Urinary bladder (tissue), 3 donors: ENCODE measurements at regions not wholly inside any gene's neighbourhood (a gene's known extent, or its start where the extent isn't known, plus 50 kb on each side); places are given as distances from the start of the nearest gene placed in this dataset.

Experiments used
- DNase-seq: peaks from one replicate; pipeline ENCODE4 v3.0.0-alpha.2; 2015; ENCODE audit errors: extremely low spot score
- H3K27ac ChIP-seq: one replicate; pipeline ENCODE4 v1.5.1; 2013; ENCODE audit warnings: low read depth, mild to moderate bottlenecking, moderate library complexity
- H3K36me3 ChIP-seq: one replicate; pipeline ENCODE4 v1.6.1; 2013; ENCODE audit warnings: mild to moderate bottlenecking, moderate library complexity; ENCODE audit not compliant: insufficient read depth
- H3K4me1 ChIP-seq: one replicate; pipeline ENCODE4 v1.6.1; 2013; ENCODE audit warnings: mild to moderate bottlenecking, moderate library complexity; ENCODE audit not compliant: insufficient read depth
- H3K4me3 ChIP-seq: one replicate; pipeline ENCODE4 v1.5.1; 2013; ENCODE audit warnings: low read depth, low read length
- WGBS: extraction: QIAGEN DNeasy Blood & Tissue Kit; methylation state at CpG from one replicate; pipeline ENCODE4 v1.1.7; 2013; 5-methylcytosine and 5-hydroxymethylcytosine counted together
- donor health status: healthy with polysubstance abuse.
- donor health status: healthy.

DNA sequence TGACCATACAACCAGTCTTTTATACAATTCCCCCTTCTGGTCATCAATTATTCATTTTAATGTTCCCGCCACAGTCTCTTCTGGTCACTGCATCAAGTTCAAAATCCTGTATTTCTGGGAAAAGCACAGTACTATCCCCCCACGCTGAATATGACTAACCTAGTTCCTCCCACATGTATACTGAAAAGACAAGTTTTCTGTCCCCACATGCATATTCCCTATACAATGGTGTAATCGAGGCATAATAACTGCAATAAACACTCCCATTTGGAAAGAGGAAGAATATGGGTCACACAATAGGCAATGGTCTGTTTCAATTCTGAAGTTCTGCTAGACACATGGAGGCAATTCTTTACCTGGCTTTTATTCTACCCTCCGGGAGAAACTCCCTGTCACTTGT, 344.9 kb downstream of the EFNA5 start:
- no peak for DNase-seq
- no peaks in the 10 kb centered on the region for H3K36me3 ChIP-seq
- 96% methylated on average over 4 of the region's 4 CpGs for WGBS
- no peak overlapping the region for H3K27ac ChIP-seq
- H3K4me3 ChIP-seq: no peak overlapping the region
- H3K4me1 ChIP-seq: no peaks in the 10 kb centered on the region

DNA sequence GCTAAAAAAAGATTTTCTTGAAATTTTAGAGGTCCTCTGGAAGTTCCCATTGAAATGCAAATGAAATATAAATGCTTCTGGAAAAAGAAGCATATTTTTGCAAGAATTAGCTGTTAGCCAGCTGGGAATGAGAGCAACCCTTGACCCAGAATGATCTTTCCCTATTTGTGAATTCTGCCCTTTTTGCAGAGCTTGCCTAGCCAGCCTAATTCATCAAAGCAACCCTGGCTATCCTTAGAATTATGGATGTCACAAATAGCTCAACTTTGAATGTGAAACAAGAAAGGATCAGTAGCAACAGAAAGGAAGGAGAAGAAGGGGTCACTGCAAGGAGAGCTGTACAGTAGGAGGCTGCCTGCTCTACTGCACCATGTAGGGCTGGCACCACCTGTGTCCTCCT, 345.9 kb downstream of the EFNA5 start:
- no peak for DNase-seq
- no peaks in the 10 kb centered on the region for H3K4me1 ChIP-seq

DNA sequence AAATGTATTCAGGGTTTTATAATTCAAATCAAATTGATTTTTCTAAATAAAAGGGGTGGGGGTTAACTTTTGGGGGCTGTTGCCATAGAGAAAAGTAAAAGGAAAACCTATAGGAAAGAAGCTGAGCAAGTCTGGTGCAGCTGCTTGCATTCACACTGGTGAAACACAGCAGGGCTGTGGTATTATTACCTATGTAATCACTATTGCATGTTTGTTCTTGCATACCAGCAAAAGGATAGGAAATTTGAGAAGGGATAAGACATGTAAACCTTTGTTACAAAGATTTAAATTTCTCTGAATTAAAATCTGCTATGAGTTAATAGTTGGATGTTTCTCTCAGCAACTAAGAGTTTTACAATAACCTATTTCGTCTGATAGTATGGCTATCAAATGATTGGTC, 346.7 kb downstream of the EFNA5 start:
- Histone ChIP-seq H3K36me3 (no peaks in the 10 kb centered on the region), H3K4me1 (no peaks in the 10 kb centered on the region), H3K27ac (no peak overlapping the region), H3K4me3 (no peak overlapping the region)
- 92% methylated on average over 1 of the region's 1 CpG for WGBS
- DNase-seq: no peak

More for the DNA sequence above, 345.9 kb downstream of the EFNA5 start:
- H3K4me3 ChIP-seq: no peak overlapping the region
- H3K36me3 ChIP-seq: no peaks in the 10 kb centered on the region
- H3K27ac ChIP-seq: no peak overlapping the region

DNA sequence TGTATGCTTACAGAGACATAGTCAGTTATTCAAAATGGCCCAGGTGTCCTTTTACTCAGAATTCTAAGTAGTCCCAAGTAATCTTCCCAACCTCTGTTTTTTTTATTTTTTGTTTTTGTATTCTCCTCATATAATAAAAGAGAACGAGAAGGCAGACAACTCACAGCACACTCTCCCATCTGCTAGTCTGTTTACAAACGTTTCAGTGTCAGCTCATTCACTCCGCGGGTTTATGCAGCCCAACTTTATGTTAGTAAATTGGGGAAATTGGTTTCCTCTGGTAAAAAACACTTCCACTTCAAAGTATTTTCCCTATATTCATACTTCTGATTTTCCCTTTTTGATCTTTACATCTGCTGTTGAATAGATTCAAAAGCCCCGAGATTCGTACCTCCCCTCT, 347.2 kb downstream of the EFNA5 start:
- no peak overlapping the region for H3K4me3 ChIP-seq
- 82% methylated on average over 6 of the region's 6 CpGs for WGBS
- H3K27ac ChIP-seq: no peak overlapping the region
- DNase-seq: no peak
- H3K36me3 ChIP-seq: no peaks in the 10 kb centered on the region
- no peaks in the 10 kb centered on the region for H3K4me1 ChIP-seq

DNA sequence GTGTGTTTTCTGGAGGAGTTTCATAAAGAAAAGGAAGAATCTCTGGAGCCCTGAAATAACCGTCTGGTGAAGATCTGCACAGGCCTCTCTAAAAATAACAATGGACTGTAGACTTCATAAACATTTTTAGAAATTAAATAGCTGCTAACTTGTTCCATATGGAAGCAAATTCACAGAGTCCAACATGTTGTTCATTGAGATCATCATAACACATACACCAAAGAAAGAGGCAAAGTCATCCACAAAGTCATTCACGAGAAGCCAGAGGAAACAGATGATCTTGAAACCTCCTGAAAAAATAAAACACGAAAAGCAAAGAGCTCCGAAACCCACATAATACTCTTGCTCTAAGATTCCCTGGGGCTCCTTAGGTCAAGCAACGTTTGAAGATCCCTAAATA, 347.8 kb downstream of the EFNA5 start:
- 76% methylated on average over 5 of the region's 5 CpGs for WGBS
- Histone ChIP-seq H3K27ac (no peak overlapping the region), H3K36me3 (no peaks in the 10 kb centered on the region), H3K4me1 (no peaks in the 10 kb centered on the region), H3K4me3 (no peak overlapping the region)
- DNase-seq: no peak

DNA sequence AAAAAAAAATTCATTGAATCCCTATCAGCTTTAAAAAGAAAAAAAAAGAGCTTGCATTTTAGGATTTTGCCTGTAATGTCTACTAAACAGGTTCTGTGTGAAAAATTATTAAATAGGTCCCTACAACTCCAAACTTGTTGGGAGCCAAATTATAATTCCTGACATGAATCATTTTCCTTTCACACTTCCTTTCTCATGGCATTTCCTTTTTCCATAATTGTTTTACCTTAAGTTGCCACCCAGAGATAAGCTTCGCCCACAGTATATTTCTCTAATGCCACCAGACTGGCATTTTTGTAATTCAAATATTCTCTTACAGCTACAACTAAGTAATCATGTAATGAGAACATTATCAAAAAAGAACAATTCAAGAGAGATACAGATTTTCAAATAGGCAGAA, 348.8 kb downstream of the EFNA5 start:
- WGBS: 92% methylated on average over 1 of the region's 1 CpG
- no peaks in the 10 kb centered on the region for H3K36me3 ChIP-seq
- H3K4me3 ChIP-seq: no peak overlapping the region
- no peak for DNase-seq
- H3K4me1 ChIP-seq: no peaks in the 10 kb centered on the region
- H3K27ac ChIP-seq: no peak overlapping the region

DNA sequence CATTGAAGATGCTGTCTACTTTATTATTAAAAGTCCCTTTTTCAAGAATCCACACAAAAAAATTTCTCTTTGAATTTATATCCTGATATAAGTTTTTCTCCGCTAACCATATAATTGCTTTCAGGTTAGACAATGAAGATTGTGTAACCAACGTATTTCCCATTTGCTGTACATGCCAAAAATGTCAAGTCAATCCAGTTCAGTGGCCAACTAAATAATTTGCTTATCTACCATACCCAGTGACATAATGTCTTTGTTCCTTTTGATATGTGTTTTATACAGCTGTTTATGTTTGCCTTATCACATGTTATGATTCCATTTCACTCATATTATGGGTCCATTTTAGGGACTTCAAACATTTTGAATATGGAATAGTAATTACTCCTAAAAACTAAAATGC, 349.9 kb downstream of the EFNA5 start:
- no peaks in the 10 kb centered on the region for H3K36me3 ChIP-seq
- H3K4me1 ChIP-seq: no peaks in the 10 kb centered on the region
- WGBS: 80% methylated on average over 2 of the region's 2 CpGs
- H3K4me3 ChIP-seq: no peak overlapping the region
- DNase-seq: no peak
- H3K27ac ChIP-seq: no peak overlapping the region

DNA sequence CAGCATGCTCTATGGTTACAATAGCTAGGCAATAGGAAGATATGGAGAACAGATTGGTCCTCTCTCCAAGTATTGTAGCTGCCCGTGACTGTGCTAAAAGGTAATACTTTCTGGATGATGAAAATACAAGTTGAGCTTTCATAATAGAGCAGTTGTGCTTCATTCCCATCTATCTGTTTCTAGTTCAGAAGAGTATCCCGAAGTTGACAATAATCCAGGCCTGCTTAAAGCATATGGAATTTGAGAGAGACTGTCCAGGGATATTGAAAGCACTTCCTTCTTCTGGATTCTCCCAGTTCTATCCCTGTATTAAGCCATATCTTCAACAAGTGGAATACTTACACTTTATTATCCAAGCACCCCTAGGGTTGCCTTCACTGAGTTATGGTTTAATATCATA, 350.4 kb downstream of the EFNA5 start:
- H3K27ac ChIP-seq: no peak overlapping the region
- WGBS: 85% methylated on average over 2 of the region's 2 CpGs
- DNase-seq: no peak

DNA sequence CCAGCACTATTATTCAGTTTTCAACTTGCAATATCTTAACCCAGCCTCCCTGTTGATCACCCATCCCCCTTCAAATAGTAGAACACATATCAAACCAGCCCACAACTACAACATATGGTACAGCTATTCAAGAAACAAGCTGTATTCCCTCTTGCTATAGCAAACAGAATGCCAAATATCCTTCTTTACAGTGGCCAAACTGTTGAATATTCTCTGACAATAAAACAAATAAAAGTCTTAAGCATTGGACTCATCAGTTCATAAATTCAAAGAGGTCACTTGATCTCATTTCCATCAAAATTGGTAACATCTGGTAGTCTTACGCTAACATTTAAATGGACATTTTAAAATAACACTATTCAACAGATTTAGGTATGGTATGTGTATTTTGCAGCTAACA, 350.8 kb downstream of the EFNA5 start:
- no peak for DNase-seq
- Histone ChIP-seq H3K27ac (no peak overlapping the region), H3K36me3 (no peaks in the 10 kb centered on the region), H3K4me3 (no peak overlapping the region), H3K4me1 (no peaks in the 10 kb centered on the region)
- WGBS: 79% methylated on average over 1 of the region's 1 CpG

More for the DNA sequence above, 350.4 kb downstream of the EFNA5 start:
- Histone ChIP-seq H3K36me3 (no peaks in the 10 kb centered on the region), H3K4me1 (no peaks in the 10 kb centered on the region), H3K4me3 (no peak overlapping the region)

DNA sequence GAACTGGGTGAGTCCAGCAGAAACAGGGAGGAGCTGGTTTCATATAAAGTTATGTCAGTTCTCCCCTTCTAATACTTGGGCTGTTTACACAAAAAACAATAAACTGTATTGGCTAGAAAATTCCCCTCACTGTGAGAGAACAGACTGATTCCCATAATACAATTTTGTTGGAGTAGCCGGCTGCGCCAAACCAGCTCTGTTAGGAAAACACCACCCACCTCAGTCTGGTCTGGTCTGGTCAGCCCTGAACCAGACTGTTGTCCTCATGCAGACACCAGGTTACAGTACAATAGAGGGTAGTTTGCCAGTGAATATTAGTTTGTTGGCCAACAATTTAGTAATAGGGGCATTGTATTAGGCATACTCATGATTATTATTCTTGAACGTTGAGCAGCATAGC, 356.4 kb downstream of the EFNA5 start:
- Histone ChIP-seq H3K4me3 (no peak overlapping the region), H3K27ac (no peak overlapping the region), H3K36me3 (no peaks in the 10 kb centered on the region), H3K4me1 (no peaks in the 10 kb centered on the region)
- 64% methylated on average over 3 of the region's 3 CpGs for WGBS
- no peak for DNase-seq

DNA sequence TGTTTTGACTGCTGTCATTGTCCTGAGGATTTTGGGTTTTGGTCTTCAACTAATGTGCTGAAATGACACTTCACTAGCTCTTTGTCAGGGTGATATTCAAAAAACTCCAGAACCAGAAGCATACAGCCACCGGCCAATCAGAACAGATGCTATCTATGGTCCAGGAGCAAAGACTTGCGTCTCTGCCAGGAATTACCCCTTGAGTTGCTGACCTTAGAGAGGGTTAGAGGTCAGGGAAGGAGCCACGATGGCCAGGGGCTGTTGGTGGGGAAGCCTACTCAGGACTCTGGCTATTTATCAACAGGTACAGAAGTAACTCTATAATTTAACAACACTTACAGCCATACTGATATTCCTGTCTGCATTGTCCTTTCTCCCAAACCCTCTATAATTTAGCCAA, 356.8 kb downstream of the EFNA5 start:
- DNase-seq: no peak

DNA sequence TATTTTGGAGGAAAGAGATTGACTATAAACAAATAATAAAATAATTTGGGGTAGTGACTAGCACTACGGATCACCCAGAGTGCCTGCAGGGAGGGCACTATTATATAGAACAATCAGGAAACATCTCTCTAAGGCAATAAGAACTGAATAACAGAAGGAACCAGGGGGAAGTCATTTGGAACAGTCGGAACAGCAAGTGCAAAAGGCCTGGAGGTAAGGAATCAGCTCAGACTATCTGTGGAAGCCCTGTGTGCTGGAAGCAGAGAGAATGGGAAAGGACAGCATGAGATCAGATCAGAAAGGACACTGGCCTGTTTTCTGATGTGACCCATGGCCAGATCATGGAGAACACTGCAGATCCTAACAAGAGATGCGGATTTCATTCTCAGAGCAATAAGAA, 357.6 kb downstream of the EFNA5 start:
- WGBS: 95% methylated on average over 3 of the region's 3 CpGs
- no peak overlapping the region for H3K4me3 ChIP-seq
- H3K4me1 ChIP-seq: no peaks in the 10 kb centered on the region

More for the DNA sequence above, 356.8 kb downstream of the EFNA5 start:
- H3K27ac ChIP-seq: no peak overlapping the region
- no peaks in the 10 kb centered on the region for H3K4me1 ChIP-seq
- 59% methylated on average over 3 of the region's 3 CpGs for WGBS
- H3K36me3 ChIP-seq: no peaks in the 10 kb centered on the region
- H3K4me3 ChIP-seq: no peak overlapping the region

DNA sequence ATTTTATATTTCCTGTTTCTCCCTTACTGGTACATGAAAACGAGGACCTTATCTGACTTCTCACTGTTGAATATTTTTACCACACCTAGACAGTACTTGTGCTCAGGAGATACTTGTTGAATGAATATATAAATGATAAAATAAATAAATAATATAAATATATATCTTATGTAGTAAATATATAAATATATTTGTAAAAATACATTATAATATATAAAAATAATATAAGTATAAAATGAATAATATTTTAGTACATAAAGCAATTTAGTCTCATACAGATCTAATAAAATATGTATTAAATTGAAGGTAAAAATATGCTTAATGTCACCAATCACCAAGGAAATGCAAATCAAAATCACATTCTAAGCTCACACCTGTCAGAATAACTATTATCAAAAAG, 360.6 kb downstream of the EFNA5 start:
- Histone ChIP-seq H3K36me3 (no peaks in the 10 kb centered on the region), H3K27ac (no peak overlapping the region), H3K4me3 (no peak overlapping the region), H3K4me1 (no peaks in the 10 kb centered on the region)
- 58% methylated on average over 1 of the region's 1 CpG for WGBS
- DNase-seq: no peak

More for the DNA sequence above, 357.6 kb downstream of the EFNA5 start:
- no peak overlapping the region for H3K27ac ChIP-seq
- DNase-seq: no peak
- no peaks in the 10 kb centered on the region for H3K36me3 ChIP-seq

DNA sequence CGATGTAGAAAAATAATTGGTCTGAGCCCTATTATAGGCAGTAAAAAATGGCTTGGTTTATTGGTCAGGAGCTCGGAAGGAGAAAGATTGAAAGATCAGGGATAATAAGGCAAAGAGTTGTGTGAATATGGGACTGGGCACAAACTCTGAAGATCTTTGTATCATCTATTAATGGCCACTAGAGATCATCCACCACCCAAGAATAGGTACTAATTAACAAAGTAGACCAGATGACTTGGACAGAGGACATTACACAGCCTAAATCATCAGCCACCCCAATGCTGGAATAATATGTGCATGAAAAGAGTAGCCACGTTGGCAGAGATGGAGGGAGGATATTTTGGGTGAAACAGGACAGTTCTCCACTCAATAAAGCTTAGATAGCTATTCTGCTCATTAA, 364.1 kb downstream of the EFNA5 start:
- Histone ChIP-seq H3K27ac (no peak overlapping the region), H3K4me3 (no peak overlapping the region), H3K36me3 (no peaks in the 10 kb centered on the region), H3K4me1 (no peaks in the 10 kb centered on the region)
- DNase-seq: no peak
- WGBS: 96% methylated on average over 3 of the region's 3 CpGs

DNA sequence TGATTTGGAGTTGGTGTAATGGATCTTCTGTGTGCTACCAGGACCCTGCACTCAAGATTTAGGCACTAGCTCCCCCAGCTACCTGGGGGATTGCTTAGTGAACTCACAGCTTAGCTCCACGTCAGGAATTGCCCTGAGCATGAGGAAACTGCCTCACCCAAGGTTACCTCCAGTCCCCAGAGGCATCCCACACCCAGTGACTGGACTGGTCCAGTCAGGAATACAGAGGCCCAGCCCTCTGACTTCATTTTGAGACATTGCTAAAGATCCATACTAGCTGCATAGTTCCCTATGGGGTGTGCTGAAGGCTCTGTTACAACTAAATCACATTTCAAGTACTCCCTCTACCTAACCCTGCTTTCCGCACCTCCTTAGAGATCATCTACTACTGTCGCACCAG, 364.7 kb downstream of the EFNA5 start:
- 91% methylated on average over 3 of the region's 3 CpGs for WGBS
- H3K27ac ChIP-seq: no peak overlapping the region
- DNase-seq: no peak
- no peaks in the 10 kb centered on the region for H3K36me3 ChIP-seq
- no peak overlapping the region for H3K4me3 ChIP-seq
- no peaks in the 10 kb centered on the region for H3K4me1 ChIP-seq
